Liver (tissue), 8 donors: ENCODE measurements at regions not wholly inside any gene's neighbourhood (a gene's known extent, or its start where the extent isn't known, plus 50 kb on each side); places are given as distances from the start of the nearest gene placed in this dataset.

Experiments used
- DNase-seq: peaks from one replicate; pipeline ENCODE4 v3.0.0-alpha.2; 2017; ENCODE audit warnings: low spot score
- H3K27ac ChIP-seq, 2 donors: one replicate each; pipeline ENCODE4 v1.7.0; 2013; ENCODE audit warnings: inconsistent platforms in 2 of 2, low read length in 2 of 2, control low read depth in 1 of 2, low read depth in 1 of 2, mild to moderate bottlenecking in 1 of 2
- H3K27me3 ChIP-seq, 4 donors: one replicate each; pipeline versions ENCODE4 v1.6.1 to v1.7.0; 2013; ENCODE audit warnings: low read length in 3 of 4, inconsistent platforms in 1 of 4, mild to moderate bottlenecking in 1 of 4, moderate library complexity in 1 of 4; ENCODE audit not compliant: control insufficient read depth in 4 of 4, insufficient read depth in 4 of 4
- H3K36me3 ChIP-seq, 4 donors: one replicate each; pipeline versions ENCODE4 v1.6.1 to v1.7.0; 2013; ENCODE audit warnings: low read length in 3 of 4, mild to moderate bottlenecking in 3 of 4, low read depth in 1 of 4, moderate library complexity in 1 of 4; ENCODE audit not compliant: control insufficient read depth in 4 of 4, insufficient read depth in 3 of 4
- H3K4me1 ChIP-seq, 4 donors: one replicate each; pipeline versions ENCODE4 v1.6.1 to v1.7.0; 2013; ENCODE audit warnings: low read length in 3 of 4, mild to moderate bottlenecking in 3 of 4, moderate library complexity in 1 of 4; ENCODE audit not compliant: control insufficient read depth in 4 of 4, insufficient read depth in 4 of 4
- H3K4me3 ChIP-seq, 3 donors: one replicate each; pipeline versions ENCODE4 v1.6.1 to v1.7.0; 2013; ENCODE audit warnings: low read length in 3 of 3, control low read depth in 1 of 3, low read depth in 1 of 3, mild to moderate bottlenecking in 1 of 3
- H3K9ac ChIP-seq, 2 donors: one replicate each; pipeline ENCODE4 v1.7.0; 2013; ENCODE audit warnings: low read length in 2 of 2, mild to moderate bottlenecking in 2 of 2, moderate library complexity in 2 of 2, control low read depth in 1 of 2, low read depth in 1 of 2
- H3K9me3 ChIP-seq, 4 donors: one replicate each; pipeline versions ENCODE4 v1.6.1 to v1.7.0; 2013; ENCODE audit warnings: low read length in 3 of 4; ENCODE audit not compliant: control insufficient read depth in 4 of 4
- EGR1 ChIP-seq, 2 donors: IDR thresholded peaks; 2 replicates each; pipeline ENCODE4 v1.6.1; 2016 to 2018; ENCODE audit warnings: antibody characterized with exemption in 2 of 2, low read depth in 2 of 2
- FOXA1 ChIP-seq: IDR thresholded peaks from 2 replicates; pipeline ENCODE4 v1.6.1; 2016; ENCODE audit warnings: antibody characterized with exemption
- FOXA2 ChIP-seq: IDR thresholded peaks from 2 replicates; pipeline ENCODE4 v1.6.1; 2016; ENCODE audit warnings: antibody characterized with exemption
- GABPA ChIP-seq, 2 donors: IDR thresholded peaks in 1 of 2; conservative IDR thresholded peaks in 1 of 2; 2 replicates each; pipeline ENCODE4 v1.6.1; 2016; ENCODE audit warnings: antibody characterized with exemption in 2 of 2, mild to moderate bottlenecking in 1 of 2, moderate library complexity in 1 of 2
- HNF4G ChIP-seq: IDR thresholded peaks from 2 replicates; pipeline ENCODE4 v1.6.1; 2016; ENCODE audit warnings: antibody characterized with exemption
- JUND ChIP-seq, 2 donors: IDR thresholded peaks; 2 replicates each; pipeline ENCODE4 v1.6.1; 2016; ENCODE audit warnings: antibody characterized with exemption in 2 of 2
- NR2F2 ChIP-seq: IDR thresholded peaks from 2 replicates; pipeline ENCODE4 v1.6.1; 2016; ENCODE audit warnings: antibody characterized with exemption
- RAD21 ChIP-seq, 2 donors: IDR thresholded peaks; 2 replicates each; pipeline ENCODE4 v1.6.1; 2016; ENCODE audit warnings: antibody characterized with exemption in 2 of 2, mild to moderate bottlenecking in 2 of 2
- RXRA ChIP-seq, 2 donors: IDR thresholded peaks; 2 replicates each; pipeline ENCODE4 v1.6.1; 2017 to 2018; ENCODE audit warnings: antibody characterized with exemption in 2 of 2, mild to moderate bottlenecking in 1 of 2
- SP1 ChIP-seq: IDR thresholded peaks from 2 replicates; pipeline ENCODE4 v1.6.1; 2018; ENCODE audit warnings: antibody characterized with exemption, mild to moderate bottlenecking
- YY1 ChIP-seq: IDR thresholded peaks from 2 replicates; pipeline ENCODE4 v1.6.1; 2016; ENCODE audit warnings: antibody characterized with exemption, mild to moderate bottlenecking
- WGBS: extraction: QIAGEN DNeasy Blood & Tissue Kit; methylation state at CpG from one replicate; pipeline ENCODE4 v1.1.7; 2013; 5-methylcytosine and 5-hydroxymethylcytosine counted together
- TF ChIP-seq, protein P1 (sequence below): IDR thresholded peaks from 2 replicates; pipeline ENCODE4 v1.6.1; 2016; ENCODE audit warnings: antibody characterized with exemption
- TF ChIP-seq, protein P2 (sequence below): fragments of 150-350 bp; IDR thresholded peaks from 2 replicates; pipeline ENCODE4 v1.5.1; 2017; ENCODE audit warnings: improper control_type of control experiment, low read depth, low read length; ENCODE audit not compliant: missing input control
- TF ChIP-seq, protein P3 (sequence below): IDR thresholded peaks from 2 replicates; pipeline ENCODE4 v1.6.1; 2016; ENCODE audit warnings: antibody characterized with exemption
- TF ChIP-seq, protein P4 (sequence below): IDR thresholded peaks from 2 replicates; pipeline ENCODE4 v1.6.1; 2016; ENCODE audit warnings: antibody characterized with exemption, mild to moderate bottlenecking
- donor health status: healthy.
- donor health status: healthy.
- donor health status: healthy.
- donor health status: healthy.
- donor health status: healthy.

DNA sequence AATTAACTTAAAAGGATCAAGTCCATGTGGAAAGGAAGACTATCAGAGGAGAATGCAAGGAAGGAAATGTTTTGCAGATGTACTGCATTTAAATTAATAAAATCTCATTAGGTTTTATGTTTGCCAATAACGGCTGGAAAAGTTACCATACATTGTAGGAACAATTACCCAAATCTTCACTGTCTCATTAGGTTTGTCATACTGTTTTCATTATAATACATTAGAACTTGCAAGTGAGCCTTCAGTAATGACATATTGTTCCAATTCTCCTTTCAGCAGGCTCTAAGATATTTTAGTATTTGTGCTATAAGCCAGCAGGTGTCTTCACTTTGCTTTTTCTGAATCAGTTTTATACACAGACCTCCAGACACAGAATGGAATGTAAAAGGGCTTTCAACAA lies 661.6 kb upstream of the KLHL1 start:
- TF ChIP-seq RAD21 (IDR thresholded peaks at IDR 0.05) = no peak
- no peak for TF ChIP-seq SP1
- TF ChIP-seq YY1 = no peak
- no peak for TF ChIP-seq FOXA2
- no peak for TF ChIP-seq GABPA (IDR thresholded peaks at IDR 0.05 in 1 of 2, conservative IDR thresholded peaks at IDR 0.05 in 1 of 2)
- TF ChIP-seq NR2F2 = no peak
- TF ChIP-seq, protein P1, sequence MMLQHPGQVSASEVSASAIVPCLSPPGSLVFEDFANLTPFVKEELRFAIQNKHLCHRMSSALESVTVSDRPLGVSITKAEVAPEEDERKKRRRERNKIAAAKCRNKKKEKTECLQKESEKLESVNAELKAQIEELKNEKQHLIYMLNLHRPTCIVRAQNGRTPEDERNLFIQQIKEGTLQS = no peak
- TF ChIP-seq RXRA (IDR thresholded peaks at IDR 0.05) = no peak
- TF ChIP-seq, protein P2, sequence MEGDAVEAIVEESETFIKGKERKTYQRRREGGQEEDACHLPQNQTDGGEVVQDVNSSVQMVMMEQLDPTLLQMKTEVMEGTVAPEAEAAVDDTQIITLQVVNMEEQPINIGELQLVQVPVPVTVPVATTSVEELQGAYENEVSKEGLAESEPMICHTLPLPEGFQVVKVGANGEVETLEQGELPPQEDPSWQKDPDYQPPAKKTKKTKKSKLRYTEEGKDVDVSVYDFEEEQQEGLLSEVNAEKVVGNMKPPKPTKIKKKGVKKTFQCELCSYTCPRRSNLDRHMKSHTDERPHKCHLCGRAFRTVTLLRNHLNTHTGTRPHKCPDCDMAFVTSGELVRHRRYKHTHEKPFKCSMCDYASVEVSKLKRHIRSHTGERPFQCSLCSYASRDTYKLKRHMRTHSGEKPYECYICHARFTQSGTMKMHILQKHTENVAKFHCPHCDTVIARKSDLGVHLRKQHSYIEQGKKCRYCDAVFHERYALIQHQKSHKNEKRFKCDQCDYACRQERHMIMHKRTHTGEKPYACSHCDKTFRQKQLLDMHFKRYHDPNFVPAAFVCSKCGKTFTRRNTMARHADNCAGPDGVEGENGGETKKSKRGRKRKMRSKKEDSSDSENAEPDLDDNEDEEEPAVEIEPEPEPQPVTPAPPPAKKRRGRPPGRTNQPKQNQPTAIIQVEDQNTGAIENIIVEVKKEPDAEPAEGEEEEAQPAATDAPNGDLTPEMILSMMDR = no peak
- no peak for TF ChIP-seq JUND (IDR thresholded peaks at IDR 0.05)
- no peak for TF ChIP-seq EGR1 (IDR thresholded peaks at IDR 0.05; ENCODE audit: low read depth in 2 of 2)
- no peak for TF ChIP-seq FOXA1
- TF ChIP-seq, protein P3, sequence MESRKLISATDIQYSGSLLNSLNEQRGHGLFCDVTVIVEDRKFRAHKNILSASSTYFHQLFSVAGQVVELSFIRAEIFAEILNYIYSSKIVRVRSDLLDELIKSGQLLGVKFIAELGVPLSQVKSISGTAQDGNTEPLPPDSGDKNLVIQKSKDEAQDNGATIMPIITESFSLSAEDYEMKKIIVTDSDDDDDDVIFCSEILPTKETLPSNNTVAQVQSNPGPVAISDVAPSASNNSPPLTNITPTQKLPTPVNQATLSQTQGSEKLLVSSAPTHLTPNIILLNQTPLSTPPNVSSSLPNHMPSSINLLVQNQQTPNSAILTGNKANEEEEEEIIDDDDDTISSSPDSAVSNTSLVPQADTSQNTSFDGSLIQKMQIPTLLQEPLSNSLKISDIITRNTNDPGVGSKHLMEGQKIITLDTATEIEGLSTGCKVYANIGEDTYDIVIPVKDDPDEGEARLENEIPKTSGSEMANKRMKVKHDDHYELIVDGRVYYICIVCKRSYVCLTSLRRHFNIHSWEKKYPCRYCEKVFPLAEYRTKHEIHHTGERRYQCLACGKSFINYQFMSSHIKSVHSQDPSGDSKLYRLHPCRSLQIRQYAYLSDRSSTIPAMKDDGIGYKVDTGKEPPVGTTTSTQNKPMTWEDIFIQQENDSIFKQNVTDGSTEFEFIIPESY = no peak
- no peaks in the 10 kb centered on the region for H3K9me3 ChIP-seq
- no peaks in the 10 kb centered on the region for H3K36me3 ChIP-seq
- no peaks in the 10 kb centered on the region for H3K27me3 ChIP-seq
- H3K4me1 ChIP-seq = no peaks in the 10 kb centered on the region
- no peak overlapping the region for H3K9ac ChIP-seq
- no peak for DNase-seq
- WGBS = 71% methylated on average over 1 of the region's 1 CpG
- H3K4me3 ChIP-seq = no peak overlapping the region
- no peak overlapping the region for H3K27ac ChIP-seq

DNA sequence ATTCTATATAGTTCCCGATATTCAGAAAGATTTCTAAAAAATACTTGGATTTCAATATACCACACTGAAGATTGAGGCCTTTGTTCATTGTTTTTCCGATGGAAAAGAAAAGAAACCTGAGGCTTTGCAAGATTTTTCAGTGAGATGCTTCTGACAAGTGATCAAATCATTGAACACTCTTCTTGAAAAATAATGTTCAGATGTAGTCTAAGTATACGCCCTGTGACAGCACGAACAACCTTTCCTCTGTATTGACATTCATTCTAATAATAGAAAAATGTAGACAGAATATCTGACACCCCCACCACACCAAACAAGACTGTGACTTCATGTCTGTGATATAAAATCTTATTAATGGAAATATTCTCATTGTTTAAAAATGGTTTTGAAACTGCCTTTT lies 650.7 kb upstream of the KLHL1 start:
- DNase-seq = no peak
- no peak for TF ChIP-seq RXRA (IDR thresholded peaks at IDR 0.05)
- TF ChIP-seq, protein P2 = no peak
- TF ChIP-seq, protein P4, sequence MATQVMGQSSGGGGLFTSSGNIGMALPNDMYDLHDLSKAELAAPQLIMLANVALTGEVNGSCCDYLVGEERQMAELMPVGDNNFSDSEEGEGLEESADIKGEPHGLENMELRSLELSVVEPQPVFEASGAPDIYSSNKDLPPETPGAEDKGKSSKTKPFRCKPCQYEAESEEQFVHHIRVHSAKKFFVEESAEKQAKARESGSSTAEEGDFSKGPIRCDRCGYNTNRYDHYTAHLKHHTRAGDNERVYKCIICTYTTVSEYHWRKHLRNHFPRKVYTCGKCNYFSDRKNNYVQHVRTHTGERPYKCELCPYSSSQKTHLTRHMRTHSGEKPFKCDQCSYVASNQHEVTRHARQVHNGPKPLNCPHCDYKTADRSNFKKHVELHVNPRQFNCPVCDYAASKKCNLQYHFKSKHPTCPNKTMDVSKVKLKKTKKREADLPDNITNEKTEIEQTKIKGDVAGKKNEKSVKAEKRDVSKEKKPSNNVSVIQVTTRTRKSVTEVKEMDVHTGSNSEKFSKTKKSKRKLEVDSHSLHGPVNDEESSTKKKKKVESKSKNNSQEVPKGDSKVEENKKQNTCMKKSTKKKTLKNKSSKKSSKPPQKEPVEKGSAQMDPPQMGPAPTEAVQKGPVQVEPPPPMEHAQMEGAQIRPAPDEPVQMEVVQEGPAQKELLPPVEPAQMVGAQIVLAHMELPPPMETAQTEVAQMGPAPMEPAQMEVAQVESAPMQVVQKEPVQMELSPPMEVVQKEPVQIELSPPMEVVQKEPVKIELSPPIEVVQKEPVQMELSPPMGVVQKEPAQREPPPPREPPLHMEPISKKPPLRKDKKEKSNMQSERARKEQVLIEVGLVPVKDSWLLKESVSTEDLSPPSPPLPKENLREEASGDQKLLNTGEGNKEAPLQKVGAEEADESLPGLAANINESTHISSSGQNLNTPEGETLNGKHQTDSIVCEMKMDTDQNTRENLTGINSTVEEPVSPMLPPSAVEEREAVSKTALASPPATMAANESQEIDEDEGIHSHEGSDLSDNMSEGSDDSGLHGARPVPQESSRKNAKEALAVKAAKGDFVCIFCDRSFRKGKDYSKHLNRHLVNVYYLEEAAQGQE = no peak
- no peak for TF ChIP-seq HNF4G
- H3K9ac ChIP-seq = no peak overlapping the region

More for the DNA sequence above, 650.7 kb upstream of the KLHL1 start:
- no peaks in the 10 kb centered on the region for H3K9me3 ChIP-seq
- H3K4me1 ChIP-seq = no peaks in the 10 kb centered on the region
- H3K27ac ChIP-seq = no peak overlapping the region
- H3K27me3 ChIP-seq = no peaks in the 10 kb centered on the region
- 77% methylated on average over 4 of the region's 4 CpGs for WGBS
- no peak overlapping the region for H3K4me3 ChIP-seq
- H3K36me3 ChIP-seq = no peaks in the 10 kb centered on the region
